NCI-H2227 (cell line): ENCODE measurements at regions not wholly inside any gene's neighbourhood (a gene's known extent, or its start where the extent isn't known, plus 50 kb on each side); places are given as distances from the start of the nearest gene placed in this dataset.
"Not testable (repeated sequence)": the region's sequence is repeated elsewhere in the genome, so short reads cannot be mapped to it uniquely, and the experiment has no call there.

Experiments
- DNase-seq: peaks from one replicate; lab custom pipeline; 2025; ENCODE audit not compliant: unreplicated experiment; lab: John Stamatoyannopoulos, UW

GRCh38 chr1:199930067-199930466, 97.4 kb upstream of the NR5A2 start:
- DNase-seq = not testable (repeated sequence)

- DNase-seq = peak; percentile 66
Measured at GRCh38 chr1:199931666-199932377, 95.7 kb upstream of the NR5A2 start.

GRCh38 chr1:199932462-199932861, 95.0 kb upstream of the NR5A2 start:
- DNase-seq = peak; percentile 39

GRCh38 chr1:199936441-199936840, 91.1 kb upstream of the NR5A2 start:
- no peak for DNase-seq

- no peak for DNase-seq
Measured at GRCh38 chr1:199937161-199937560, 90.3 kb upstream of the NR5A2 start.

GRCh38 chr1:199937661-199938060, 89.8 kb upstream of the NR5A2 start:
- DNase-seq = no peak

- no peak for DNase-seq
Measured at GRCh38 chr1:199944986-199945385, 82.5 kb upstream of the NR5A2 start.

- DNase-seq = no peak
Measured at GRCh38 chr1:199945591-199945990, 81.9 kb upstream of the NR5A2 start.

- DNase-seq = no peak
Measured at GRCh38 chr1:199946305-199947155, 81.0 kb upstream of the NR5A2 start.

GRCh38 chr1:199948587-199949280, 78.8 kb upstream of the NR5A2 start:
- no peak for DNase-seq

GRCh38 chr1:199951005-199951404, 76.5 kb upstream of the NR5A2 start:
- DNase-seq = not testable (repeated sequence)

GRCh38 chr1:199953651-199954050, 73.9 kb upstream of the NR5A2 start:
- DNase-seq = no peak

GRCh38 chr1:199954699-199955098, 72.8 kb upstream of the NR5A2 start:
- peak; percentile 46 for DNase-seq

GRCh38 chr1:199955235-199955634, 72.3 kb upstream of the NR5A2 start:
- DNase-seq = peak; percentile 10

- DNase-seq = no peak
Measured at GRCh38 chr1:199956005-199956404, 71.5 kb upstream of the NR5A2 start.

GRCh38 chr1:199959033-199959774, 68.3 kb upstream of the NR5A2 start:
- no peak for DNase-seq

- no peak for DNase-seq
Measured at GRCh38 chr1:199959775-199960110, 67.8 kb upstream of the NR5A2 start.

- DNase-seq = no peak
Measured at GRCh38 chr1:199970125-199970524, 57.4 kb upstream of the NR5A2 start.

GRCh38 chr1:199976496-199977144, 50.9 kb upstream of the NR5A2 start:
- peak; percentile 52 for DNase-seq
